Gastrocnemius medialis (tissue), 4 donors: ENCODE measurements at regions not wholly inside any gene's neighbourhood (a gene's known extent, or its start where the extent isn't known, plus 50 kb on each side); places are given as distances from the start of the nearest gene placed in this dataset.
"Not testable (repeated sequence)": the region's sequence is repeated elsewhere in the genome, so short reads cannot be mapped to it uniquely, and the experiment has no call there.

Experiments
- ATAC-seq, 2 donors: fragments of 150-250 bp; one replicate each; pipeline ENCODE4 v1.9.1; 2016
- DNase-seq, 2 donors: peaks; one replicate each; pipeline ENCODE4 v3.0.0-alpha.2; 2019
- H3K27ac ChIP-seq, 4 donors: fragments of 200-600 bp; sonication (generic); 1 replicate in 1 of 4; 2 replicates in 3 of 4; pipeline ENCODE4 v1.5.1; 2016 to 2018; ENCODE audit warnings: mild to moderate bottlenecking in 2 of 4, moderate library complexity in 1 of 4
- H3K27me3 ChIP-seq, 3 donors: fragments of 200-600 bp; sonication (generic) in 2 of 3; 1 replicate in 1 of 3; 2 replicates in 2 of 3; pipeline versions ENCODE4 v1.5.1 to v1.6.0; 2016 to 2019; ENCODE audit warnings: mild to moderate bottlenecking in 1 of 3, moderate library complexity in 1 of 3
- H3K36me3 ChIP-seq, 2 donors: fragments of 200-600 bp; sonication (generic) in 1 of 2; one replicate each; pipeline ENCODE4 v1.5.1; 2017 to 2018
- H3K4me1 ChIP-seq, 2 donors: fragments of 200-600 bp; sonication (generic) in 1 of 2; one replicate each; pipeline ENCODE4 v1.5.1; 2016 to 2017; ENCODE audit warnings: mild to moderate bottlenecking in 2 of 2
- H3K4me3 ChIP-seq, 4 donors: fragments of 200-600 bp; sonication (generic) in 3 of 4; 1 replicate in 1 of 4; 2 replicates in 3 of 4; pipeline ENCODE4 v1.5.1; 2016 to 2019; ENCODE audit warnings: mild to moderate bottlenecking in 2 of 4
- H3K9me3 ChIP-seq, 3 donors: fragments of 200-600 bp; sonication (generic) in 2 of 3; 1 replicate in 1 of 3; 2 replicates in 2 of 3; pipeline ENCODE4 v1.5.1; 2016 to 2019
- CTCF ChIP-seq, 5 experiments: fragments of 450-650 bp in 3 of 5; fragments of 200-600 bp in 2 of 5; sonication (generic) in 2 of 5; IDR thresholded peaks in 4 of 5; conservative IDR thresholded peaks in 1 of 5; 1 replicate in 4 of 5; 2 replicates in 1 of 5; pipeline ENCODE4 v1.5.1; 2016 to 2019; ENCODE audit warnings: antibody characterized with exemption in 5 of 5, mild to moderate bottlenecking in 3 of 5, moderate library complexity in 3 of 5
- POLR2A ChIP-seq, 2 donors: fragments of 450-650 bp; IDR thresholded peaks; one replicate each; pipeline ENCODE4 v1.6.1; 2017; ENCODE audit warnings: antibody characterized with exemption in 2 of 2, mild to moderate bottlenecking in 2 of 2, moderate library complexity in 2 of 2
- in situ Hi-C, 4 donors: fragments of 200-750 bp; cut with MboI; loops; one replicate each; pipeline versions ENCODE4 v1.15.0 to v1.8.0; 2017; ENCODE audit warnings: low sequenced_read_pairs in 4 of 4
- intact Hi-C: fragments of 100-400 bp; cut with DNase I; formaldehyde crosslinking; loops from one replicate; pipeline ENCODE4 v1.15.1; 2023; ENCODE audit warnings: low total_unique reads

GRCh38 chr4:123599920-123600810 lies 203.6 kb downstream of the SPRY1 start:
- H3K27ac ChIP-seq, result peak overlapping the region; percentile 59 to 69 (median 63)
- in situ Hi-C loops, result loop anchor here in 1 of 4 donors (10.0 kb wide), 1 partner anchor 195 kb away; no protein-coding TSS in a partner anchor
- peaks cover 16 to 17% of the 10 kb centered on the region in 2 donors for H3K4me1 ChIP-seq
- H3K36me3 ChIP-seq, result no peaks in the 10 kb centered on the region
- no peaks in the 10 kb centered on the region for H3K9me3 ChIP-seq
- no peak overlapping the region for H3K4me3 ChIP-seq
- TF ChIP-seq POLR2A (IDR thresholded peaks at IDR 0.05), result no peak
- no peak for TF ChIP-seq CTCF (IDR thresholded peaks at IDR 0.05 in 4 of 5, conservative IDR thresholded peaks at IDR 0.05 in 1 of 5)
- intact Hi-C loops, result loop anchor here (1.0 kb wide), 1 partner anchor 12 kb away; no protein-coding TSS in a partner anchor
- ATAC-seq, result peak; percentile 65 to 75
- H3K27me3 ChIP-seq, result no peaks in the 10 kb centered on the region
- DNase-seq, result peak; percentile 28 to 37

DNA sequence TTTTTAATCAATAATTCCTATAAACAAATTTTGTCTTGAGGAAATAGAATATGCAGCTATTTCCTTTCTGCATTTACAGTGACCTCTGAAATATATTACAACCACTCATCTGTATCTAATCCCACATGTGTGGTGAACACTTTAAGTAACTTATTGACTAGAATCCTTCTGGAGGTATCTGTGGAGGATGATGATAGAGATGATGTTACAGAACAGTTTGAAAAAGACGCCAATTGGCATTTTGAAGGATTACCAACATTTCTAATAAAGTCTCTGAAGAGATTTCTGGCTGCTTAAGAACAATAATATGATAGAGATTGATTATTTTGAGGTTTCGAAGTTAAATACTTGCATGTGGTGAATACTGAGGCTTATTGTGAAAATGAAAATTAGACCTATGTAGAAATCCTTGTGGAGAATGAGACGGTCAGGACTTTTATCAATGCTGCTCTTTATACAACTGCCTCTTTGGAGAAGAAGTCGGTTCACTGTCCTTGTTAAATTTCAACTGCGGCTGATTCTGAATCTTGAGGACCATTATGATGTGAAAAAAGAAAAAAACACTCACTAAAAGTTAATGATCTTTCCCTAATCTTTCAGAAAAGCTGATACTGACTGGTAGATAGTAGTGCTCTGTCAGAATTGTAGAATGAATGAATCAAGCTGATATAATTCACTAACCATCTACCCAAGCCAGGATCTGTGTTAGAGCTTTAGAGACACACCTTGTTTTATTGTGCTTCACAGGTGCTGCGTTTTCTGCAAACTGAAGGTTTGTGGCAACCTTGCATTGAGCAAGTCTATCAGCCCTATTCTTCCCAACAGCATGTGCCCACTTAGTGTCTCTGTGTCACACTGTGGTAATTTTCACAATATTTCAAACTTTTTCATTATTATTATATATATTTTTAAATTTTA lies 204.7 kb downstream of the SPRY1 start:
- ATAC-seq (no peak), DNase-seq (no peak)
- Histone ChIP-seq H3K4me3 (no peak overlapping the region), H3K4me1 (peaks cover 16 to 17% of the 10 kb centered on the region in 2 donors), H3K36me3 (no peaks in the 10 kb centered on the region), H3K27ac (peak overlapping the region in 2 of 4 donors; percentile 59 to 69), H3K9me3 (no peaks in the 10 kb centered on the region), H3K27me3 (no peaks in the 10 kb centered on the region)
- in situ Hi-C loops (no loop called here), intact Hi-C loops (no loop called here)
- TF ChIP-seq POLR2A (IDR thresholded peaks at IDR 0.05) (no peak), CTCF (IDR thresholded peaks at IDR 0.05 in 4 of 5, conservative IDR thresholded peaks at IDR 0.05 in 1 of 5) (no peak)

GRCh38 chr4:123602007-123602406 lies 205.4 kb downstream of the SPRY1 start:
- Histone ChIP-seq H3K4me1 (peaks cover 16 to 17% of the 10 kb centered on the region in 2 donors), H3K27ac (no peak overlapping the region), H3K36me3 (no peaks in the 10 kb centered on the region), H3K9me3 (no peaks in the 10 kb centered on the region), H3K4me3 (no peak overlapping the region), H3K27me3 (no peaks in the 10 kb centered on the region)
- intact Hi-C loops (no loop called here), in situ Hi-C loops (no loop called here)
- TF ChIP-seq CTCF (IDR thresholded peaks at IDR 0.05 in 4 of 5, conservative IDR thresholded peaks at IDR 0.05 in 1 of 5) (no peak), POLR2A (IDR thresholded peaks at IDR 0.05) (no peak)
- ATAC-seq, result no peak
- DNase-seq, result no peak

DNA sequence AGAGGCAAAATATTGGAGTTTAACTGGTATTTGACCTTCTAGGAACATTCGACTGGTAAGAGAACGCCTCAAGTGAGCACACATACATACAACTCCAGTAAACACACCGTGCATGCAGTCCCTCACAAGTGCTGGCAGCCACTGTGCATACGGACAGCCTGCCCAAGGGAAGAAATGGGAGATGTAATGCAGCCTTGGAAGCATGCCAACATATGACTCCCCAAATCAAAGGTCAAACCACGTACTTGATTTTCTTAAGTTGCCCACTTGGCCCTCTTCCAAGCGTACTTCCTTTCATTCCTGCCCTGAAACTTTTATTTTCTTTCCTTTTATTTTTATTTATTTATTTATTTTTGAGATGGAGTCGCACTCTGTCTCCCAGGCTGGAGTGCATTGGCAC lies 206.6 kb downstream of the SPRY1 start:
- no peak for TF ChIP-seq POLR2A (IDR thresholded peaks at IDR 0.05)
- TF ChIP-seq CTCF (IDR thresholded peaks at IDR 0.05 in 4 of 5, conservative IDR thresholded peaks at IDR 0.05 in 1 of 5), result no peak
- peaks cover 16 to 17% of the 10 kb centered on the region in 2 donors for H3K4me1 ChIP-seq

DNA sequence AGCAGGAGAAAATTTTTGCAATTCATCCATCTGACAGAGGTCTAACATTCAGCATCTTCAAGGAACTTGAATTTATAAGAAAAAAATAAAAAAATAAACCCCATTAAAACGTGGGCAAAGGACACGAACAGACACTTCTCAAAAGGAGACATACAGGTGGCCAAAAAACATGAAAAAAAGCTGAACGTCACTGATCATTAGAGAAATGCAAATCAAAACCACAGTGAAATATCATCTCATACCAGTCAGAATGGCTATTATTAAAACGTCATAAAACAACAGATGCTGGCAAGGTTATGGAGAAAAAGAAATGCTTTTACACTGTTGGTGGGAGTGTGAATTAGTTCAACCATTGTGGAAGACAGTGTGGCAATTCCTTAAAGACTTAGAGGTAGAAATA lies 209.2 kb downstream of the SPRY1 start:
- ATAC-seq, H3K27me3 ChIP-seq, H3K27ac ChIP-seq, H3K4me3 ChIP-seq, in situ Hi-C loops, H3K4me1 ChIP-seq, H3K9me3 ChIP-seq, intact Hi-C loops, H3K36me3 ChIP-seq, DNase-seq: not testable (repeated sequence)

More for the DNA sequence above, 206.6 kb downstream of the SPRY1 start:
- in situ Hi-C loops (no loop called here), intact Hi-C loops (no loop called here)
- Histone ChIP-seq H3K4me3 (no peak overlapping the region), H3K27me3 (no peaks in the 10 kb centered on the region), H3K36me3 (no peaks in the 10 kb centered on the region), H3K27ac (no peak overlapping the region), H3K9me3 (no peaks in the 10 kb centered on the region)
- no peak for ATAC-seq
- DNase-seq, result no peak
